Kidney (tissue), 13 donors: ENCODE measurements at regions not wholly inside any gene's neighbourhood (a gene's known extent, or its start where the extent isn't known, plus 50 kb on each side); places are given as distances from the start of the nearest gene placed in this dataset.

Source experiments
- DNase-seq, 5 donors: peaks; one replicate each; pipeline ENCODE4 v3.0.0-alpha.2; 2013 to 2020
- FAIRE-seq: peaks from 2 replicates; lab custom pipeline; 2012; peaks lifted over from hg19 to GRCh38; lab: Jason Lieb, UNC
- H3K27ac ChIP-seq, 2 donors: one replicate each; pipeline ENCODE4 v1.7.0; 2013; ENCODE audit warnings: low read depth in 2 of 2, low read length in 2 of 2, inconsistent platforms in 1 of 2
- H3K27me3 ChIP-seq: one replicate; pipeline ENCODE4 v1.7.1; 2013; ENCODE audit warnings: low read length, inconsistent platforms; ENCODE audit not compliant: control insufficient read depth, insufficient read depth
- H3K36me3 ChIP-seq, 3 donors: one replicate each; pipeline versions ENCODE4 v1.7.0 to v1.7.1; 2013; ENCODE audit warnings: low read length in 3 of 3, control low read depth in 1 of 3, inconsistent platforms in 1 of 3; ENCODE audit not compliant: insufficient read depth in 3 of 3, control insufficient read depth in 2 of 3
- H3K4me1 ChIP-seq, 3 donors: one replicate each; pipeline versions ENCODE4 v1.7.0 to v1.7.1; 2013; ENCODE audit warnings: low read length in 3 of 3, inconsistent platforms in 1 of 3, low read depth in 1 of 3; ENCODE audit not compliant: control insufficient read depth in 2 of 3, insufficient read depth in 2 of 3
- H3K4me3 ChIP-seq, 3 donors: one replicate each; pipeline versions ENCODE4 v1.7.0 to v1.8.1; 2013; ENCODE audit warnings: low read length in 3 of 3, control low read depth in 1 of 3, inconsistent platforms in 1 of 3
- H3K9ac ChIP-seq, 3 donors: one replicate each; pipeline versions ENCODE4 v1.7.0 to v1.7.1; 2013; ENCODE audit warnings: low read length in 3 of 3, control low read depth in 1 of 3, inconsistent platforms in 1 of 3
- H3K9me3 ChIP-seq, 3 donors: one replicate each; pipeline versions ENCODE4 v1.7.0 to v1.7.1; 2013; ENCODE audit warnings: low read length in 3 of 3, control low read depth in 1 of 3, inconsistent platforms in 1 of 3; ENCODE audit not compliant: control insufficient read depth in 2 of 3, insufficient read depth in 1 of 3
- CTCF ChIP-seq: IDR thresholded peaks from 3 replicates; pipeline ENCODE4 v1.5.1; 2012; ENCODE audit warnings: mild to moderate bottlenecking, moderate library complexity, borderline replicate concordance; ENCODE audit not compliant: insufficient read depth; ENCODE audit errors: extremely low read depth
- intact Hi-C: fragments of 100-400 bp; cut with DNase I; formaldehyde crosslinking; loops from one replicate; pipeline ENCODE4 v1.11.1; 2022
- donor health status: control.
- donor health status: control.
- donor health status: control.
- donor health status: control.
- donor health status: control.
- donor health status: DM: yes; HTN: yes; CAD: no.
- donor health status: Normal renal cell carcinoma (clear cell type).

- no peak overlapping the region for H3K4me3 ChIP-seq
- FAIRE-seq (no peak), DNase-seq (peak in 1 of 5 donors; percentile 10)
- intact Hi-C loops: no loop called here
- no peaks in the 10 kb centered on the region for H3K9me3 ChIP-seq
- no peak for TF ChIP-seq CTCF
- H3K27ac ChIP-seq: no peak overlapping the region
- H3K4me1 ChIP-seq: no peaks in the 10 kb centered on the region
- no peaks in the 10 kb centered on the region for H3K36me3 ChIP-seq
- H3K9ac ChIP-seq: no peak overlapping the region
- no peaks in the 10 kb centered on the region for H3K27me3 ChIP-seq
Measured at GRCh38 chr18:73458186-73458964, 590.6 kb upstream of the NETO1 start.

DNA sequence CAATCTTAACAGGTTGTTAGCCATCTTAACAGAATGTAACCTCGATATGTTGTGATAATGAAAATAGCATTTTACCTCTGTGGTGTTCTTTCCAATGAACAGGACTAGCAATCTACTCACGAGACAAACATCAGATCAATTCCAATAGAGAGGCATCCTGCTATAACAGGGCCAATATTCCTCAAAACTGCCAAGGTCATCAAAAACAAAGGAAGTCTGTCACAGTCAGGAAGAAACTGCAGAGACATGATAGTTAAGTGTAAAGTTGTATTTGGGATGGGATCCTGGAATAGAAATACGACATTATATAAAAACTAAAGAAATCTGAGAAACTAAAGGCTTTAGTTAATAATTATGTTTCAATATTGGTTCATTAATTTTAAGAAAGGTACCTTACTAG lies 588.9 kb upstream of the NETO1 start:
- no peak overlapping the region for H3K27ac ChIP-seq
- intact Hi-C loops: no loop called here
- no peaks in the 10 kb centered on the region for H3K27me3 ChIP-seq
- H3K4me3 ChIP-seq: no peak overlapping the region
- H3K36me3 ChIP-seq: no peaks in the 10 kb centered on the region
- no peak for DNase-seq
- no peaks in the 10 kb centered on the region for H3K4me1 ChIP-seq
- FAIRE-seq: no peak
- H3K9me3 ChIP-seq: no peaks in the 10 kb centered on the region
- no peak overlapping the region for H3K9ac ChIP-seq
- TF ChIP-seq CTCF: no peak

- Histone ChIP-seq H3K4me3 (no peak overlapping the region), H3K36me3 (no peaks in the 10 kb centered on the region), H3K4me1 (no peaks in the 10 kb centered on the region), H3K27ac (no peak overlapping the region), H3K9me3 (no peaks in the 10 kb centered on the region), H3K27me3 (no peaks in the 10 kb centered on the region), H3K9ac (no peak overlapping the region)
- FAIRE-seq (no peak), DNase-seq (no peak)
- TF ChIP-seq CTCF: no peak
- intact Hi-C loops: no loop called here
Measured at GRCh38 chr18:73452866-73453265, 585.1 kb upstream of the NETO1 start.
